Fibroblast of villous mesenchyme (primary cell): ENCODE measurements at regions not wholly inside any gene's neighbourhood (a gene's known extent, or its start where the extent isn't known, plus 50 kb on each side); places are given as distances from the start of the nearest gene placed in this dataset.

Source experiments
- DNase-seq: peaks from one replicate; pipeline ENCODE4 v3.0.0-alpha.2; 2010; ENCODE audit warnings: low read depth
- H3K4me3 ChIP-seq: 2 replicates; pipeline ENCODE4 v1.5.1; 2011; ENCODE audit warnings: low read depth, mild to moderate bottlenecking, low read length
- TF ChIP-seq, protein P1 (sequence below): IDR thresholded peaks from 2 replicates; pipeline ENCODE4 v1.5.1; 2012; ENCODE audit warnings: low read depth, mild to moderate bottlenecking, low read length; ENCODE audit not compliant: insufficient read depth

GRCh38 chr4:185912779-185913178 is 100.8 kb upstream of the SORBS2 start:
- H3K4me3 ChIP-seq = no peak overlapping the region
- peak; percentile 71 for DNase-seq
- TF ChIP-seq, protein P1, sequence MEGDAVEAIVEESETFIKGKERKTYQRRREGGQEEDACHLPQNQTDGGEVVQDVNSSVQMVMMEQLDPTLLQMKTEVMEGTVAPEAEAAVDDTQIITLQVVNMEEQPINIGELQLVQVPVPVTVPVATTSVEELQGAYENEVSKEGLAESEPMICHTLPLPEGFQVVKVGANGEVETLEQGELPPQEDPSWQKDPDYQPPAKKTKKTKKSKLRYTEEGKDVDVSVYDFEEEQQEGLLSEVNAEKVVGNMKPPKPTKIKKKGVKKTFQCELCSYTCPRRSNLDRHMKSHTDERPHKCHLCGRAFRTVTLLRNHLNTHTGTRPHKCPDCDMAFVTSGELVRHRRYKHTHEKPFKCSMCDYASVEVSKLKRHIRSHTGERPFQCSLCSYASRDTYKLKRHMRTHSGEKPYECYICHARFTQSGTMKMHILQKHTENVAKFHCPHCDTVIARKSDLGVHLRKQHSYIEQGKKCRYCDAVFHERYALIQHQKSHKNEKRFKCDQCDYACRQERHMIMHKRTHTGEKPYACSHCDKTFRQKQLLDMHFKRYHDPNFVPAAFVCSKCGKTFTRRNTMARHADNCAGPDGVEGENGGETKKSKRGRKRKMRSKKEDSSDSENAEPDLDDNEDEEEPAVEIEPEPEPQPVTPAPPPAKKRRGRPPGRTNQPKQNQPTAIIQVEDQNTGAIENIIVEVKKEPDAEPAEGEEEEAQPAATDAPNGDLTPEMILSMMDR = no peak

- TF ChIP-seq, protein P1 = no peak
- peak; percentile 90 for DNase-seq
- no peak overlapping the region for H3K4me3 ChIP-seq
These were observed 102.7 kb upstream of the SORBS2 start for GRCh38 chr4:185914583-185915199.

GRCh38 chr4:185915271-185915670 is 103.3 kb upstream of the SORBS2 start:
- DNase-seq = no peak
- no peak overlapping the region for H3K4me3 ChIP-seq
- TF ChIP-seq, protein P1 = no peak

GRCh38 chr4:185915817-185916216 is 103.8 kb upstream of the SORBS2 start:
- DNase-seq = no peak
- H3K4me3 ChIP-seq = no peak overlapping the region
- TF ChIP-seq, protein P1 = no peak

GRCh38 chr4:185916231-185916630 is 104.2 kb upstream of the SORBS2 start:
- no peak overlapping the region for H3K4me3 ChIP-seq
- DNase-seq = no peak
- TF ChIP-seq, protein P1 = no peak

GRCh38 chr4:185916683-185917082 is 104.7 kb upstream of the SORBS2 start:
- H3K4me3 ChIP-seq = no peak overlapping the region
- DNase-seq = no peak
- TF ChIP-seq, protein P1 = no peak

GRCh38 chr4:185919107-185919506 is 107.1 kb upstream of the SORBS2 start:
- no peak for DNase-seq
- H3K4me3 ChIP-seq = no peak overlapping the region
- TF ChIP-seq, protein P1 = no peak
